Tibial nerve (tissue), 4 donors: ENCODE measurements at regions not wholly inside any gene's neighbourhood (a gene's known extent, or its start where the extent isn't known, plus 50 kb on each side); places are given as distances from the start of the nearest gene placed in this dataset.
A peak's percentile ranks its signal among the peaks of the same experiment; 100 is the strongest.

Source experiments
- DNase-seq, 2 donors: peaks; one replicate each; pipeline ENCODE4 v3.0.0-alpha.2; 2019; ENCODE audit warnings: low spot score in 2 of 2
- H3K27ac ChIP-seq, 4 donors: fragments of 200-600 bp; sonication (generic) in 3 of 4; one replicate each; pipeline ENCODE4 v1.5.1; 2017 to 2019; ENCODE audit warnings: mild to moderate bottlenecking in 1 of 4
- H3K27me3 ChIP-seq, 2 donors: fragments of 200-600 bp; sonication (generic) in 1 of 2; one replicate each; pipeline versions ENCODE4 v1.5.1 to v1.6.0; 2017 to 2019
- H3K36me3 ChIP-seq, 3 donors: fragments of 200-600 bp; sonication (generic); one replicate each; pipeline ENCODE4 v1.5.1; 2018 to 2019
- H3K4me1 ChIP-seq, 4 donors: fragments of 200-600 bp; sonication (generic) in 3 of 4; one replicate each; pipeline ENCODE4 v1.5.1; 2017 to 2019
- H3K4me3 ChIP-seq, 4 donors: fragments of 200-600 bp; sonication (generic) in 3 of 4; one replicate each; pipeline ENCODE4 v1.5.1; 2017 to 2019; ENCODE audit warnings: mild to moderate bottlenecking in 1 of 4, moderate library complexity in 1 of 4
- H3K9me3 ChIP-seq, 4 donors: fragments of 200-600 bp; sonication (generic) in 3 of 4; one replicate each; pipeline ENCODE4 v1.5.1; 2017 to 2019
- EP300 ChIP-seq, 2 donors: sonication (generic); formaldehyde crosslinking; IDR thresholded peaks; one replicate each; pipeline ENCODE4 v1.6.1; 2017; ENCODE audit warnings: antibody characterized with exemption in 2 of 2, mild to moderate bottlenecking in 1 of 2
- POLR2A ChIP-seq, 2 donors: fragments of 450-650 bp; IDR thresholded peaks; one replicate each; pipeline ENCODE4 v1.6.1; 2017; ENCODE audit warnings: antibody characterized with exemption in 2 of 2, mild to moderate bottlenecking in 2 of 2, moderate library complexity in 2 of 2
- WGBS, 2 donors: methylation state at CpG; one replicate each; pipeline ENCODE4 v1.1.5; 2018; 5-methylcytosine and 5-hydroxymethylcytosine counted together
- TF ChIP-seq, protein P1 (sequence below), 5 experiments: fragments of 200-600 bp in 3 of 5; fragments of 450-650 bp in 2 of 5; sonication (generic) in 3 of 5; IDR thresholded peaks; one replicate each; pipeline ENCODE4 v1.5.1; 2016 to 2019; ENCODE audit warnings: antibody characterized with exemption in 5 of 5, mild to moderate bottlenecking in 3 of 5, moderate library complexity in 2 of 5

- Histone ChIP-seq H3K4me1 (peaks cover 0 to 9% (median 2%) of the 10 kb centered on the region in 4 donors), H3K27ac (no peak overlapping the region), H3K36me3 (no peaks in the 10 kb centered on the region), H3K27me3 (no peaks in the 10 kb centered on the region), H3K4me3 (no peak overlapping the region), H3K9me3 (peaks cover 0 to 6% (median 0%) of the 10 kb centered on the region in 4 donors)
- no peak for TF ChIP-seq POLR2A (IDR thresholded peaks at IDR 0.05)
- TF ChIP-seq, protein P1, sequence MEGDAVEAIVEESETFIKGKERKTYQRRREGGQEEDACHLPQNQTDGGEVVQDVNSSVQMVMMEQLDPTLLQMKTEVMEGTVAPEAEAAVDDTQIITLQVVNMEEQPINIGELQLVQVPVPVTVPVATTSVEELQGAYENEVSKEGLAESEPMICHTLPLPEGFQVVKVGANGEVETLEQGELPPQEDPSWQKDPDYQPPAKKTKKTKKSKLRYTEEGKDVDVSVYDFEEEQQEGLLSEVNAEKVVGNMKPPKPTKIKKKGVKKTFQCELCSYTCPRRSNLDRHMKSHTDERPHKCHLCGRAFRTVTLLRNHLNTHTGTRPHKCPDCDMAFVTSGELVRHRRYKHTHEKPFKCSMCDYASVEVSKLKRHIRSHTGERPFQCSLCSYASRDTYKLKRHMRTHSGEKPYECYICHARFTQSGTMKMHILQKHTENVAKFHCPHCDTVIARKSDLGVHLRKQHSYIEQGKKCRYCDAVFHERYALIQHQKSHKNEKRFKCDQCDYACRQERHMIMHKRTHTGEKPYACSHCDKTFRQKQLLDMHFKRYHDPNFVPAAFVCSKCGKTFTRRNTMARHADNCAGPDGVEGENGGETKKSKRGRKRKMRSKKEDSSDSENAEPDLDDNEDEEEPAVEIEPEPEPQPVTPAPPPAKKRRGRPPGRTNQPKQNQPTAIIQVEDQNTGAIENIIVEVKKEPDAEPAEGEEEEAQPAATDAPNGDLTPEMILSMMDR (IDR thresholded peaks at IDR 0.05) = peak in 4 of 5 experiments; percentile 15 to 42 (median 29)
- DNase-seq = no peak
- 44 to 61% methylated on average over 2 of the region's 2 CpGs for WGBS, 2 donors
Observed at GRCh38 chr15:95024351-95024750, 793.0 kb downstream of the MCTP2 start.

DNA sequence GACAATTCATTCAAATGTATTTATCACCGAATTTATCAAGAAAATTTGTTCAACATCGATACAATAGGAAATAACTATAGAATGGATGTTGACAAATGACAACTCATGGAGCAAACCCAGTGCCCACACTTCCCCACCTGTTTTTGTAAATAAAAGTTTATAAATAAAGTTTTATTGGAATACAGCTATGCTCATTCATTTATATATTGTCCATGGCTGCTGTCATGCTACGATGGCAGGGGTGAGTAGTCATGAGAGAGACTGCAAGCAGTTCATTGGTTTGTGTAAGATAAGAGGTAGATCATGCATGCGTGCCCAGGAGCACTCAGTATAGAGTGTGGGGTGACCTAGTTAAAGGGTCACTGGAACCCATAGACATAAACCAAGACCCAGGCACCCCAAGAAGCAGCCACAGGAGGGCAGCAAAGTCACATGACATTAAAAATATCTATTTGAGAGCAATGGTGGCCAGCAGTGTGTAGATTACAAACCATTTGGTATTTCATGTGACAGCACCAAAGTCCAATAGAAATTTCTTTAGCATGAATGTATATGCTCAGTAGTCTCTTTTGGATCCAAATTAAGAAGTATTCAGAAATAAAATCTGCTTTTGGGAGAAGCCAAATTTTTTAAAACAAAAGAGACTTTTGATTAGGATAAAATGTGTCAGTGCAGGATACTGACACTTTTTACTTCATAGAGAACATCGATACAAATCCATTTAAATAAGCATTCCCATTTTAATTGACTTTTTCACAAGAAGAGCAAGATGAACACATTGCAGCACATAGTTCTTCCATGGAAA is 794.8 kb downstream of the MCTP2 start:
- H3K27me3 ChIP-seq = no peaks in the 10 kb centered on the region
- TF ChIP-seq, protein P1 (IDR thresholded peaks at IDR 0.05) = peak; percentile 35 to 48 (median 40)
- no peak for TF ChIP-seq EP300 (IDR thresholded peaks at IDR 0.05)
- TF ChIP-seq POLR2A (IDR thresholded peaks at IDR 0.05) = no peak
- peaks cover 0 to 13% (median 0%) of the 10 kb centered on the region in 4 donors for H3K9me3 ChIP-seq

DNA sequence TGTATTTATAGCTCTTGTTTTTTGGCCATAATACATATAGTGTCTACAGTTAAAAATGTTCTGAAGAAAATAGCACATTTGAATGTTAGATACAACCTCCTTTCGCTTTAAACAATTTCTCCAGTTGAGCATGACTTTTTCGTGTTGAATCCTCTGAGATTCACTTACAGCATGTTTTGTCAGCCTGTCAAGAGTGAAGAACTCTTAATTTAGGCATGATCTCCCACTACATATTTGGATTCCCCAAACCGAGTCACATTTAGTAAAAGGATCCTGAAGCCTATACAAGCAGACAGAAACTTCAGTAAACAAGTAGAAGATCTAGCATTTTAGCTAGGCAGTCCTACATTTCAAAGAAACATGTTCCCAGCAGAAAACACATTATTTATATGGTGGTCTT is 796.6 kb downstream of the MCTP2 start:
- Histone ChIP-seq H3K4me3 (no peak overlapping the region), H3K36me3 (no peaks in the 10 kb centered on the region), H3K27ac (no peak overlapping the region), H3K9me3 (peaks cover 0 to 12% (median 0%) of the 10 kb centered on the region in 4 donors), H3K27me3 (no peaks in the 10 kb centered on the region), H3K4me1 (peaks cover 0 to 8% (median 2%) of the 10 kb centered on the region in 4 donors)
- 74 to 82% methylated on average over 3 of the region's 3 CpGs for WGBS, 2 donors
- TF ChIP-seq POLR2A (IDR thresholded peaks at IDR 0.05) = no peak
- TF ChIP-seq, protein P1 (IDR thresholded peaks at IDR 0.05) = no peak
- no peak for TF ChIP-seq EP300 (IDR thresholded peaks at IDR 0.05)
- DNase-seq = no peak

More for the DNA sequence above, 794.8 kb downstream of the MCTP2 start:
- H3K27ac ChIP-seq = no peak overlapping the region
- H3K4me3 ChIP-seq = no peak overlapping the region
- peak; percentile 59 to 76 for DNase-seq
- H3K4me1 ChIP-seq = peaks cover 0 to 8% (median 2%) of the 10 kb centered on the region in 4 donors
- 87 to 90% methylated on average over 5 of the region's 5 CpGs for whole genome bisulfite sequencing, 2 donors
- no peaks in the 10 kb centered on the region for H3K36me3 ChIP-seq

GRCh38 chr15:95032156-95032555 is 800.8 kb downstream of the MCTP2 start:
- H3K27me3 ChIP-seq = no peaks in the 10 kb centered on the region
- H3K9me3 ChIP-seq = peaks cover 0 to 14% (median 0%) of the 10 kb centered on the region in 4 donors
- H3K4me3 ChIP-seq = no peak overlapping the region
- peaks cover 0 to 4% (median 0%) of the 10 kb centered on the region in 4 donors for H3K4me1 ChIP-seq
- DNase-seq = no peak
- no peaks in the 10 kb centered on the region for H3K36me3 ChIP-seq
- no peak for TF ChIP-seq EP300 (IDR thresholded peaks at IDR 0.05)
- TF ChIP-seq, protein P1 (IDR thresholded peaks at IDR 0.05) = no peak
- TF ChIP-seq POLR2A (IDR thresholded peaks at IDR 0.05) = no peak
- no peak overlapping the region for H3K27ac ChIP-seq
- WGBS, 2 donors = 75 to 76% methylated on average over 2 of the region's 2 CpGs

DNA sequence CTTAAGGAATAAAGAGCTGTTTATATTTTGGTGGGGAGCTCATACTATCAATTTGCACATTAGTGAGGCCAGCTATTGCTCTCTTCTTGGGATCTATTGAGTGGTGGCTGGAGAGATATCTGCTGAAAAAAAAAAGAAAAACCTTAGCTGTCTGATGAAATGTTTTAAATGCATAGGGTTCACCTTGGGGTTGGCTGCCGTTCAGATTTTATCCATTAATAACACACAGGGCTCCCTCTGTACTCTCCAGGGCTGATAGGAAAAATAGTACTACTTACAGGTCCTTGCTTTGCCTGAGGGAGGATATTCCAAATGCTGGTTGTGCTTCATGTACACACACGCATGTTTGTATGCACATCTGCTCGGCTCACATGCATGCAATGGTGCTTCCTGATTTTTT is 803.7 kb downstream of the MCTP2 start:
- Histone ChIP-seq H3K4me3 (no peak overlapping the region), H3K4me1 (no peaks in the 10 kb centered on the region), H3K36me3 (no peaks in the 10 kb centered on the region), H3K9me3 (peaks cover 0 to 25% (median 0%) of the 10 kb centered on the region in 4 donors), H3K27ac (no peak overlapping the region), H3K27me3 (no peaks in the 10 kb centered on the region)
- 61 to 76% methylated on average over 3 of the region's 3 CpGs for WGBS, 2 donors
- DNase-seq = no peak
- TF ChIP-seq POLR2A (IDR thresholded peaks at IDR 0.05) = no peak
- no peak for TF ChIP-seq EP300 (IDR thresholded peaks at IDR 0.05)
- TF ChIP-seq, protein P1 (IDR thresholded peaks at IDR 0.05) = no peak
